Ishikawa (cell line): ENCODE measurements at regions not wholly inside any gene's neighbourhood (a gene's known extent, or its start where the extent isn't known, plus 50 kb on each side); places are given as distances from the start of the nearest gene placed in this dataset.

Source experiments
- CEBPB ChIP-seq: IDR thresholded peaks from 2 replicates; pipeline ENCODE4 v1.6.1; 2012
- EP300 ChIP-seq: IDR thresholded peaks from 2 replicates; pipeline ENCODE4 v1.6.1; 2012; ENCODE audit warnings: borderline replicate concordance
- RAD21 ChIP-seq: IDR thresholded peaks from 2 replicates; pipeline ENCODE4 v1.6.1; 2012; ENCODE audit warnings: low read depth
- TAF1 ChIP-seq: IDR thresholded peaks from 2 replicates; pipeline ENCODE4 v1.6.1; 2012; ENCODE audit warnings: low read depth, mild to moderate bottlenecking
- YY1 ChIP-seq: IDR thresholded peaks from 2 replicates; pipeline ENCODE4 v1.6.1; 2012; ENCODE audit warnings: low read depth
- ZBTB7A ChIP-seq: IDR thresholded peaks from 2 replicates; pipeline ENCODE4 v1.6.1; 2012; ENCODE audit warnings: low read depth

DNA sequence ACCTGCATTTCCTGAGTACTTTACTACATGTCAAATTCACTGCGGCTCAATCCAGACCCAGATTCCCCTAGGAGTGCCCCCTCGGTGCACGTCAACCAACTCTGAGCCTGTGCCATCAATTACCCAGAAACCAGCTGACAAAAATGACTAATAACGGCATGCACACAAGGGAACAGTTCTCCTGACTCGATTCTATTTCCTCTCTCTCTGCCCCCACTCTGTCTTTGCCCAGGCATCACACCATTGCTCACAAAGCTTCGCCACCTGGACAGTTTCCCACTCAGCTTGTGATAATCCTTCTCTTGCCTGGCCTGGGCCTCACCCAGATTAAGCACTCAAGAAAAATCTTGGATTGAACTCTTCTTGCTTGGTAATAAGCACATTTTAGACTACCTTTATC lies 115.3 kb upstream of the NDUFV2 start:
- no peak for TF ChIP-seq EP300
- TF ChIP-seq YY1, result no peak
- TF ChIP-seq RAD21, result no peak
- TF ChIP-seq ZBTB7A, result no peak
- TF ChIP-seq CEBPB, result no peak
- no peak for TF ChIP-seq TAF1
